GM19239 (cell line): ENCODE measurements at regions not wholly inside any gene's neighbourhood (a gene's known extent, or its start where the extent isn't known, plus 50 kb on each side); places are given as distances from the start of the nearest gene placed in this dataset.
"Not testable (repeated sequence)": the region's sequence is repeated elsewhere in the genome, so short reads cannot be mapped to it uniquely, and the experiment has no call there.

Experiments
- DNase-seq: peaks from one replicate; pipeline ENCODE4 v3.0.0; 2011; ENCODE audit warnings: low spot score; ENCODE audit not compliant: insufficient read length
- FAIRE-seq: peaks from 2 replicates; lab custom pipeline; 2011; peaks lifted over from hg19 to GRCh38; lab: Jason Lieb, UNC

DNA sequence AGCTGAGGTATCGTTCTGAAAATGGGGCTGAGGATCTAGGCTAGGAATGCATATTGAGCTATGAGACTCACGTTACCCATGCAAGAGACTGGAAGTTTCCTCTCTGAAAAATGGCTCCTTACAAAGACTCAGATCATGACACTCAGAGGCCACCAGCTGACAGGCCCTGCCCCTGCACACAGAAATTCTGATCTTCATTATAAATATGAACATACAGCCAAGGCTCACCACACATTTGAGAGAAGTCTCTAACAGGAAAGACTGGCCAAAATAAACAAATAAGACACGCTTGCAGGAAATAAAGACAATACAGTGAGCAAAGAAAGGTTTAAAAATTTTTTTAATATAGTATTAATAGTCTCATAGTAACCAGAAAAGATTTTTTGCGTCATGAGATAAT lies 365.9 kb downstream of the NFIB start:
- DNase-seq = no peak
- FAIRE-seq = no peak

- no peak for DNase-seq
- FAIRE-seq = no peak
Observed at GRCh38 chr9:13943176-13943575, 370.8 kb downstream of the NFIB start.

DNA sequence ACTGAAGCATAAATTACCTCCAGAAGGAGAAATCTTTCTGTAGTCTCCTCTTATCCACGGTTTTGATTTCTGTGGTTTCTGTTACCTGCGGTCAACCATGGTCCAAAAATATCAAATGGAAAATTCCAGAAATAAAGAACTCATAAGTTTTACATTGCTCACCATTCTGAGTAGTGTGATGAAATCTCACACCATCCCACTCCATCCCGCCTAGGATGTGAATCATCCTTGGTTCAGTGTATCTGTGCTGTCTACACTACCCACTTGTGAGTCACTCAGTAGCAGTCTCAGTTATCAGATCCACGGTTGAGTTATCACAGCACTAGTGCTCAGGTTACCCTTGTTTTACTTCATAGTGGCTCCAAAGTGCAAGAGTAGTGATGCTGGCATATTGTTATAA lies 371.2 kb downstream of the NFIB start:
- FAIRE-seq (no peak), DNase-seq (no peak)

DNA sequence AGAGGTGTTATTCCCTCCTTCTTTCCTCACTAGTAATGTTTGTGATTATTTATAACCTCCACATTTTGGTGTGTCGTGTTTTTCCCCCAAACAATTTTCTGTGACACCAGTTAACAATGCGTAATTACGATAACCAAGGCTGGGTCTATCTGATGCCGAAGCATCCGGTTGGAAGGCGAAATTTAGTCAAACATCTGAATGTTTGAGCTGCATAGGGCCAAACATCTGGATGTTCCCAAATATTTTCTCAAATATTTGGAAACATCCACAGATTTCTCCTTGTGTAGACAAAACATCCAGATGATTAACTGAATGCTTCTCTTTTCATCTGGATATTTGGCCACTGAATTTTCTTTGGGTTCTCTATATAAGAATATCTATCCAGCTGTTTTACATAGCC lies 371.7 kb downstream of the NFIB start:
- FAIRE-seq (no peak), DNase-seq (no peak)

GRCh38 chr9:13941714-13942113 lies 372.2 kb downstream of the NFIB start:
- FAIRE-seq (no peak), DNase-seq (no peak)

GRCh38 chr9:13939701-13940490 lies 374.0 kb downstream of the NFIB start:
- FAIRE-seq = no peak
- no peak for DNase-seq

DNA sequence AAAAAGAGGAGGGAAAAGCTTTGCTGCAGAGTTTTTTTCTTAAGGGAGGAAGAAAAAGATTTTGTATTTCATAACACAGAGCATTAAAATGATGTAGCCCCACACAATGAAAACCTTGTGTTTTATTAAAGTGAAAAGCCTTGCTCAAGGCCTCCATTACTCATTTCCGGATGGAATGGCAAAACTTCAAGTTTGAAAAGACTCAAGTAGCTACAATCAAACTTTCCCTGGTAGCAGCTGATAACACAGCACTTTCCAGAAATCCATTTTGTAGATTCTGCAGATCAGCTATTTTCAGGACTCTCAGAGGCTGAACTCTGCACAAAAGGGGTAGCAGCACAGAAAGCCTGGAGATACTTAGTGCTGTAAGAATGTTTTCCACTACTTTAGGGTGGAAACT lies 374.8 kb downstream of the NFIB start:
- FAIRE-seq = no peak
- DNase-seq = no peak

DNA sequence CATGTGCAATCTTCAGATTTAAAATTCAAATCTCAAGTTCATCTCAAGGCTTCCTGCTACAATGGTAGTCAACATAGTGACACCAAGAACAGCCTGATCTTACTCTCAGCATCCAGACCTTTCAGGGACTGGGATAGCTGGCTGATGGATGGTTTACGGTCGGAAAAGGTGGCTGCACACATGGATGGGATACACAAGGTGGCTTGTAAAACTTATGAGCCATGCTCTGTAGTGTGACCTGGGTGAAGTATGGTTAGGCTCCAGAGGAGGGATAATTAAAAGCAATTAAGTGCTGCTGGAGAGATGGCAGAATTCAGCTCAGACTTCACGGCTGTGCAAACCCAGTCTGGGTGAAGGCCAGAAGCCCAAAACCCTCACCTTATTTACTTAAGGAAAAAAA lies 379.5 kb downstream of the NFIB start:
- DNase-seq (no peak), FAIRE-seq (no peak)

GRCh38 chr9:13933268-13933656 lies 380.7 kb downstream of the NFIB start:
- FAIRE-seq = no peak

DNA sequence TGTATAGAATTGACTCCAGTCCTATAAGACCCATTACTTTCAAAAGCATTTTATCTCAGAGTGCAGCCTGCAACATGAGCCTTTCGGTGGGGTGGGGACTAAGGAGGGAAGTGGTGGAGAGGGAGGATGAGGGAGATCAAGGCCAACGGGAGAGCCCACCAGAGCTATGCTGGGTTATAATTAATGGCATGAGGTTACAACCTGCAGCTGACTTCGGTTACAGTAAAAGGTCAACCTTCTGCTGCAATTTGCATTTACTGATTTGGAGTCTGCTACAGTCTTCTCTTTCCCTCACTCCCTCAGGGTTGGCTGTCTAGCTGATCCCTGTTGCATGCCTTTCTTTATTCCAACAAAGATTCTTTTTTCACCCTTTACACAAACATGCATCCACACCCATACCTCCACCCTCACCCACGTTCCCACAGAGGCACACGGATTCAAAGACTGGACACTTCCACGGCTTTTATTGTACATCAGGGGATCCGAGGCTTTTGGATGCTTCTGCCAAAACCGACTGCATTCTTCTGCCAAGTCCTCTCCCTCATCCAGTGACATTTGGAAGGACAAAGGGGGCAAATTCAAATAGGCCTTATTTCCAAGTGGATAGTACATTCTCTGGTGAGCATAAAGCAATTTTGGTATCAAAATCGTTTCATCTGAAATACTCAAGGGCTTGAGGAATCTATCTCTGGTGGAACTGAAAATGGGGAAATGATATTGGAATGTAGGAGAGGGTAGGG lies 381.2 kb downstream of the NFIB start:
- DNase-seq = no peak
- FAIRE-seq = no peak

More at GRCh38 chr9:13933268-13933656, 380.7 kb downstream of the NFIB start:
- no peak for DNase-seq

DNA sequence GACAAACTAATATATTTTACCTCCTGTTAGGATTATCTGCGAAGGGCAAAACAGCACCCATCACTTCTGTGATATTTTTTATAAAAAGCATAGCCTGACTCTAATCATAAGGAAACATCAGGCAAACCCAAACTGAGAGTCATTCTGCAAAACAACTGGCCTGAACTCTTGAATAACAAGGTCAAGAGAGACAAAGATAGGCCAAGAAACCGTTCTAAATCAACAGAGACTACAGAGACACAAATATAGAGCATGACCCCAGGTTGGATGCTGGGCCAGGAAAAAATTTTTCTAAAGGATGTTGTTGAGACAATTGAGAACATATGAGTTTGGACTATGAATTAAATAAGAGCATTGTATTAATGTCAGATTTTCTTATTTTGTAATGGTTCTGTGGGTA lies 384.9 kb downstream of the NFIB start:
- FAIRE-seq = no peak
- no peak for DNase-seq

DNA sequence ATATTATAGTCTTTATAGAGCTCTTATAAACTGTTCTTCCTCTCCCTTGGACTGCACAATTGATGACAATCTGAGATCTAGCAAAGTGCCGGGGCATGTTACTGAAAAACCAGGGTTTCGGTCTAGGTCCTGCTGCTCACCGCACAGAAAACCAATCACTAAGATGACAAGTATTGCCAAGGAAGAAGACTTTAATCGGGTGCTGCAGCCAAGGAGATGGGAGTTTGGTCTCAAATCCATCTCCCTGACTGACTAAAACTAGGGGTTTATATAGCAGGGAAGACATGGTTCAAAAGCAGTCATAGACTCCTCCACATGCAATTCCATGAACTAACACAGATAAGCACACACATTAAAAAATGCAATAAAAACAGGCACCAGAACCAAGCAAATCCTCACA lies 390.6 kb downstream of the NFIB start:
- DNase-seq (no peak), FAIRE-seq (no peak)

- DNase-seq (no peak), FAIRE-seq (no peak)
Observed at GRCh38 chr9:13920557-13920956, 393.4 kb downstream of the NFIB start.

DNA sequence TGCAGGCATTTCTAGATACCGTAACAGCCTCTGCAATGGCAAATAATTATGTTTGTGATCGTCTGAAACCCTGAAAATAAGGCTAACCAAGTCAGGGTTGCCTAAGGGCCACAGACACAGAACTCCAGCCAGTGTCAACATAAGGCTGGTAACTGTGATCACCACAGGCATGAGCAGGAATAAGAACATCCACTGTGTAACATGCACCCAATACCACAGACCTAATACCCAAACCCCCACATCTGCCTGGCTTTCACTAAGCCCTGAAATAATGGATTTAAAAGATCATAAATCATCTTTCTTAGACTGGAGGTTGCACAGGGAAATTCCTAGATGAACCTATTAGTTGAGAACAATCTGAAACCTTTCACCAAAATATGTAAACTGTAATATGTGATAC lies 394.5 kb downstream of the NFIB start:
- DNase-seq (no peak), FAIRE-seq (no peak)

GRCh38 chr9:13917534-13917933 lies 396.4 kb downstream of the NFIB start:
- DNase-seq (no peak), FAIRE-seq (no peak)

GRCh38 chr9:13915591-13916301 lies 398.2 kb downstream of the NFIB start:
- DNase-seq (no peak), FAIRE-seq (no peak)

DNA sequence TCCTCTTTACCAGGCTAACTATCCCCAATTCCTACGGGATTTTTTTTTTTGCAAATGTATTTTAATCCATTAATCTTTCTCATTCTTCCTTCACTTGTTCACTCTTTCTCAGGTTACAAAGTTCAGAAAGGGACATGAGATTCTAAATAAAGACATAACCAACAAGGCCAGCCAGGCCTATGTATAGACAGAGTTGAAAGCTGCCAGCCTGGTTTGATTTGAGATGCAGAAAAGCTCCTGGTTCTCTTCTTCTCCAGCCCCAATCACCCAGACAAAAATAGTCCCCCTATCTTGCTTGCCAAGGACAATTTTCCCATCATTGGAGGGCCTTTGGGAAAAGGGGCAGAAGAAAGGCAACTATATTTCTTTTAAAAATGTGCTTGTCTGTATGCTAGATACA lies 398.8 kb downstream of the NFIB start:
- no peak for FAIRE-seq
- DNase-seq = no peak

- FAIRE-seq (no peak), DNase-seq (no peak)
Observed at GRCh38 chr9:13911473-13911872, 402.5 kb downstream of the NFIB start.

GRCh38 chr9:13907842-13908241 lies 406.1 kb downstream of the NFIB start:
- FAIRE-seq = not testable (repeated sequence)

GRCh38 chr9:13904746-13905145 lies 409.2 kb downstream of the NFIB start:
- no peak for FAIRE-seq
- no peak for DNase-seq

More at GRCh38 chr9:13907842-13908241, 406.1 kb downstream of the NFIB start:
- not testable (repeated sequence) for DNase-seq

GRCh38 chr9:13904311-13904710 lies 409.6 kb downstream of the NFIB start:
- FAIRE-seq (no peak), DNase-seq (no peak)
